IMR-90 (cell line): ENCODE measurements at regions not wholly inside any gene's neighbourhood (a gene's known extent, or its start where the extent isn't known, plus 50 kb on each side); places are given as distances from the start of the nearest gene placed in this dataset.

ENCODE experiments used
- ATAC-seq: fragments of 200-7000 bp; cut with Tn5 transposase; 2 replicates; pipeline ENCODE4 v1.9.1; 2020; ENCODE audit warnings: low read depth, mild to moderate bottlenecking, moderate library complexity
- BruUV-seq: library from RNA; stranded (reverse); fragments of 400-500 nt; replicated peaks from 2 replicates; lab custom pipeline; 2021; lab: Mats Ljungman, UMichigan
- CTCF ChIA-PET: fragments of 300-600 bp; formaldehyde crosslinking; extraction: SDS; loops from one replicate; lab custom pipeline; 2021; ENCODE audit warnings: antibody characterized with exemption; lab: Yijun Ruan, JAX
- POLR2A ChIA-PET: fragments of 300-600 bp; sonication (Branson Sonifier 250); formaldehyde crosslinking; loops from one replicate; lab custom pipeline; 2022; ENCODE audit warnings: antibody characterized with exemption; ENCODE audit not compliant: unreplicated experiment; lab: Charles Lee
- DNase-seq: peaks from one replicate; pipeline ENCODE4 v3.0.0; 2013
- H2AFZ ChIP-seq: replicated peaks from 2 replicates; pipeline ENCODE3; 2013; ENCODE audit warnings: low read length, mild to moderate bottlenecking; ENCODE audit not compliant: poor library complexity
- H2AK5ac ChIP-seq: 2 replicates; pipeline ENCODE4 v1.6.1; 2013; ENCODE audit warnings: low read depth, low read length, inconsistent platforms
- H2AK9ac ChIP-seq: replicated peaks from 2 replicates; pipeline ENCODE3; 2013; ENCODE audit warnings: mild to moderate bottlenecking, low read depth, low read length, moderate library complexity; ENCODE audit not compliant: poor library complexity
- H2BK120ac ChIP-seq: 2 replicates; pipeline ENCODE4 v1.6.1; 2013; ENCODE audit warnings: low read depth, low read length, inconsistent platforms
- H2BK15ac ChIP-seq: 3 replicates; pipeline ENCODE4 v1.6.1; 2013; ENCODE audit warnings: low read depth, low read length, inconsistent platforms
- H2BK20ac ChIP-seq: 2 replicates; pipeline ENCODE4 v1.6.1; 2013; ENCODE audit warnings: low read depth, mild to moderate bottlenecking, inconsistent platforms, low read length, moderate library complexity
- H2BK5ac ChIP-seq: 2 replicates; pipeline ENCODE4 v1.6.1; 2013; ENCODE audit warnings: mild to moderate bottlenecking, low read depth, low read length, inconsistent platforms; ENCODE audit not compliant: poor library complexity, severe bottlenecking
- H3K14ac ChIP-seq: replicated peaks from 2 replicates; pipeline ENCODE4 v1.6.1; 2013; ENCODE audit warnings: low read depth, low read length, inconsistent platforms
- H3K18ac ChIP-seq: 2 replicates; pipeline ENCODE4 v1.6.1; 2013; ENCODE audit warnings: low read depth, low read length, control low read depth
- H3K23ac ChIP-seq: 2 replicates; pipeline ENCODE4 v1.6.1; 2013; ENCODE audit warnings: low read depth, low read length, inconsistent platforms
- H3K27ac ChIP-seq: 2 replicates; pipeline ENCODE4 v1.5.1; 2013; ENCODE audit warnings: mild to moderate bottlenecking, control low read depth, low read length; ENCODE audit not compliant: insufficient read depth
- H3K27me3 ChIP-seq: 2 replicates; pipeline ENCODE4 v1.6.1; 2013; ENCODE audit warnings: low read length; ENCODE audit not compliant: control insufficient read depth, insufficient read depth
- H3K36me3 ChIP-seq: 2 replicates; pipeline ENCODE4 v1.6.1; 2013; ENCODE audit warnings: low read length, mixed read lengths; ENCODE audit not compliant: control insufficient read depth, insufficient read depth
- H3K4ac ChIP-seq: 2 replicates; pipeline ENCODE4 v1.6.1; 2013; ENCODE audit warnings: low read depth, low read length, inconsistent platforms
- H3K4me1 ChIP-seq: 2 replicates; pipeline ENCODE4 v1.6.1; 2013; ENCODE audit warnings: low read length, mixed read lengths; ENCODE audit not compliant: control insufficient read depth, insufficient read depth
- H3K4me2 ChIP-seq: 2 replicates; pipeline ENCODE4 v1.6.1; 2013; ENCODE audit warnings: low read depth, mild to moderate bottlenecking, control low read depth, low read length, moderate library complexity
- H3K4me3 ChIP-seq: 2 replicates; pipeline ENCODE4 v1.5.1; 2013; ENCODE audit warnings: low read depth, mild to moderate bottlenecking, control low read depth, low read length, moderate library complexity; ENCODE audit not compliant: insufficient read depth
- H3K56ac ChIP-seq: 2 replicates; pipeline ENCODE4 v1.6.1; 2013; ENCODE audit warnings: low read length, inconsistent platforms; ENCODE audit not compliant: insufficient read depth; ENCODE audit errors: extremely low read depth
- H3K79me1 ChIP-seq, 2 experiments: 2 replicates each; pipeline ENCODE4 v1.6.1; 2013; ENCODE audit warnings: low read length in 2 of 2, inconsistent platforms in 1 of 2, low read depth in 1 of 2
- H3K9ac ChIP-seq: 2 replicates; pipeline ENCODE4 v1.6.1; 2013; ENCODE audit warnings: low read depth, low read length, control low read depth
- H3K9me1 ChIP-seq: 2 replicates; pipeline ENCODE4 v1.6.1; 2013; ENCODE audit warnings: low read length, inconsistent platforms; ENCODE audit not compliant: insufficient read depth
- H3K9me3 ChIP-seq: 2 replicates; pipeline ENCODE4 v1.6.1; 2013; ENCODE audit warnings: low read length; ENCODE audit not compliant: control insufficient read depth, insufficient read depth
- H4K20me1 ChIP-seq: 2 replicates; pipeline ENCODE4 v1.6.1; 2013; ENCODE audit warnings: low read length, inconsistent platforms; ENCODE audit not compliant: insufficient read depth
- H4K5ac ChIP-seq: 2 replicates; pipeline ENCODE4 v1.6.1; 2013; ENCODE audit warnings: mild to moderate bottlenecking, low read depth, low read length, control low read depth
- H4K8ac ChIP-seq, 2 experiments: 2 replicates each; pipeline ENCODE4 v1.6.1; 2013; ENCODE audit warnings: low read depth in 2 of 2, low read length in 2 of 2, control low read depth in 1 of 2, inconsistent platforms in 1 of 2
- H4K91ac ChIP-seq: 2 replicates; pipeline ENCODE4 v1.6.1; 2013; ENCODE audit warnings: low read depth, low read length, inconsistent platforms; ENCODE audit not compliant: insufficient read depth
- BHLHE40 ChIP-seq: fragments of 150-350 bp; IDR thresholded peaks from 2 replicates; pipeline ENCODE4 v1.6.1; 2016; ENCODE audit warnings: mild to moderate bottlenecking, low read depth, low read length
- CEBPB ChIP-seq: IDR thresholded peaks from 2 replicates; pipeline ENCODE4 v1.6.1; 2012; ENCODE audit warnings: low read depth, low read length, improper control_type of control experiment
- CHD1 ChIP-seq: IDR thresholded peaks from 2 replicates; pipeline ENCODE4 v1.6.1; 2012; ENCODE audit warnings: low read depth, low read length, improper control_type of control experiment
- CTCF ChIP-seq: conservative IDR thresholded peaks from 2 replicates; pipeline ENCODE4 v1.5.1; 2012; ENCODE audit warnings: mild to moderate bottlenecking, low read depth, low read length, improper control_type of control experiment
- ELK1 ChIP-seq: fragments of 150-350 bp; IDR thresholded peaks from 2 replicates; pipeline ENCODE4 v1.6.1; 2016; ENCODE audit warnings: low read depth, mild to moderate bottlenecking, low read length, moderate library complexity, borderline replicate concordance
- FOS ChIP-seq: fragments of 150-350 bp; IDR thresholded peaks from 2 replicates; pipeline ENCODE4 v1.6.1; 2016; ENCODE audit warnings: low read depth, low read length
- MAFK ChIP-seq: IDR thresholded peaks from 2 replicates; pipeline ENCODE4 v1.6.1; 2012; ENCODE audit warnings: low read depth, low read length, improper control_type of control experiment
- MAZ ChIP-seq: IDR thresholded peaks from 2 replicates; pipeline ENCODE4 v1.6.1; 2012; ENCODE audit warnings: low read depth, mild to moderate bottlenecking, low read length, improper control_type of control experiment, moderate library complexity, borderline replicate concordance
- MXI1 ChIP-seq: IDR thresholded peaks from 2 replicates; pipeline ENCODE4 v1.6.1; 2012; ENCODE audit warnings: low read depth, mild to moderate bottlenecking, low read length, moderate library complexity, borderline replicate concordance
- NFE2L2 ChIP-seq: fragments of 150-350 bp; IDR thresholded peaks from 2 replicates; pipeline ENCODE4 v1.6.1; 2016; ENCODE audit warnings: low read depth, mild to moderate bottlenecking, low read length
- RAD21 ChIP-seq: IDR thresholded peaks from 2 replicates; pipeline ENCODE4 v1.6.1; 2012; ENCODE audit warnings: low read length, improper control_type of control experiment
- RCOR1 ChIP-seq: IDR thresholded peaks from 2 replicates; pipeline ENCODE4 v1.6.1; 2012; ENCODE audit warnings: mild to moderate bottlenecking, low read length, improper control_type of control experiment; ENCODE audit not compliant: insufficient replicate concordance
- RFX5 ChIP-seq: IDR thresholded peaks from 2 replicates; pipeline ENCODE4 v1.8.0; 2012; ENCODE audit warnings: low read depth, mild to moderate bottlenecking, low read length, moderate library complexity
- SMC3 ChIP-seq: fragments of 150-350 bp; IDR thresholded peaks from 2 replicates; pipeline ENCODE4 v1.6.1; 2016; ENCODE audit warnings: low read depth, mild to moderate bottlenecking, antibody characterized with exemption, low read length, moderate library complexity
- USF2 ChIP-seq: fragments of 150-350 bp; IDR thresholded peaks from 2 replicates; pipeline ENCODE4 v1.6.1; 2017; ENCODE audit warnings: mild to moderate bottlenecking, antibody characterized with exemption, low read length, low read depth
- WGBS, 2 experiments: methylation state at CpG; one replicate each; pipeline versions ENCODE4 v1.1.5 to v1.1.7; 2013; ENCODE audit warnings: missing lambda C conversion rate in 2 of 2; ENCODE audit not compliant: insufficient read length in 1 of 2; ENCODE audit errors: extremely low coverage in 2 of 2; 5-methylcytosine and 5-hydroxymethylcytosine counted together
- dilution Hi-C: fragments of 300-500 bp; cut with HindIII; formaldehyde crosslinking; loops from one replicate; pipeline ENCODE4 v1.14.3; 2018; ENCODE audit warnings: low sequenced_read_pairs; ENCODE audit not compliant: unreplicated experiment
- in situ Hi-C: fragments of 300-500 bp; cut with MboI; formaldehyde crosslinking; loops from 3 replicates; pipeline ENCODE4 v1.14.3; 2019; ENCODE audit warnings: low sequenced_read_pairs, inconsistent platforms, mixed read lengths
- intact Hi-C: fragments of 100-400 bp; cut with micrococcal nuclease; formaldehyde crosslinking; loops from 2 replicates; pipeline ENCODE4 v1.10.0; 2022

GRCh38 chr16:17748044-17748719 is 277.4 kb upstream of the XYLT1 start:
- no peak overlapping the region for H3K4ac ChIP-seq
- no peaks in the 10 kb centered on the region for H3K79me1 ChIP-seq
- no peak overlapping the region for H3K4me2 ChIP-seq
- no peaks in the 10 kb centered on the region for H3K4me1 ChIP-seq
- no peak overlapping the region for H2BK5ac ChIP-seq
- H3K4me3 ChIP-seq: no peak overlapping the region
- no peak overlapping the region for H3K27ac ChIP-seq
- no peak overlapping the region for H4K8ac ChIP-seq
- H3K9me1 ChIP-seq: no peaks in the 10 kb centered on the region
- H3K9me3 ChIP-seq: peaks cover 3% of the 10 kb centered on the region; the same call in 1 of the 2 replicates
- no peak overlapping the region for H2AK5ac ChIP-seq
- no peak overlapping the region for H2BK15ac ChIP-seq
- no peak overlapping the region for H2AFZ ChIP-seq
- BruUV-seq: no TSS peak
- H3K56ac ChIP-seq: no peak overlapping the region
- TF ChIP-seq MAFK (no peak), CTCF (no peak), RAD21 (no peak), CHD1 (no peak), MAZ (no peak), MXI1 (no peak), USF2 (no peak), FOS (no peak), NFE2L2 (no peak), BHLHE40 (no peak), ELK1 (no peak), RCOR1 (no peak), RFX5 (no peak), SMC3 (no peak), CEBPB (no peak)
- intact Hi-C loops: no loop called here
- H3K9ac ChIP-seq: no peak overlapping the region
- H3K14ac ChIP-seq: no peak overlapping the region
- no peak overlapping the region for H2BK20ac ChIP-seq
- ChIA-PET POLR2A (no interaction called here), CTCF (no interaction called here)
- no peak overlapping the region for H4K91ac ChIP-seq
- no CpG with 5 or more reads among the region's 11 CpGs for WGBS, 2 experiments
- no peaks in the 10 kb centered on the region for H3K27me3 ChIP-seq
- H4K20me1 ChIP-seq: no peaks in the 10 kb centered on the region
- H3K36me3 ChIP-seq: no peaks in the 10 kb centered on the region
- dilution Hi-C loops: no loop called here
- H2AK9ac ChIP-seq: no peak overlapping the region
- H4K5ac ChIP-seq: no peak overlapping the region
- no peak overlapping the region for H3K23ac ChIP-seq
- no peak overlapping the region for H2BK120ac ChIP-seq
- ATAC-seq (no peak), DNase-seq (no peak)
- no peak overlapping the region for H3K18ac ChIP-seq
- in situ Hi-C loops: no loop called here
